Chondrocyte (in vitro differentiated cells): ENCODE measurements at regions not wholly inside any gene's neighbourhood (a gene's known extent, or its start where the extent isn't known, plus 50 kb on each side); places are given as distances from the start of the nearest gene placed in this dataset.

ENCODE experiments used
- DNase-seq: peaks from one replicate; pipeline ENCODE4 v3.0.0; 2021; ENCODE audit warnings: mixed read lengths, low spot score
- H3K27ac Mint-ChIP-seq: one replicate; pipeline ENCODE4 v1.8.0; 2021; ENCODE audit warnings: mild to moderate bottlenecking, moderate library complexity, mixed read lengths; ENCODE audit not compliant: unreplicated experiment
- H3K27me3 Mint-ChIP-seq: 2 replicates; pipeline ENCODE4 v1.8.0; 2021; ENCODE audit warnings: low read depth, mixed read lengths
- H3K36me3 Mint-ChIP-seq: 2 replicates; pipeline ENCODE4 v1.8.0; 2021; ENCODE audit warnings: low read depth, mixed read lengths
- H3K4me1 Mint-ChIP-seq: 2 replicates; pipeline ENCODE4 v1.8.0; 2021; ENCODE audit warnings: low read depth, mild to moderate bottlenecking, mixed read lengths
- H3K4me3 Mint-ChIP-seq: one replicate; pipeline ENCODE4 v1.8.0; 2021; ENCODE audit warnings: mild to moderate bottlenecking, moderate library complexity, mixed read lengths; ENCODE audit not compliant: unreplicated experiment
- H3K9me3 Mint-ChIP-seq: 2 replicates; pipeline ENCODE4 v1.8.0; 2021; ENCODE audit warnings: low read depth, mixed read lengths
- CTCF ChIP-seq: fragments of 200-600 bp; sonication (generic); IDR thresholded peaks from 2 replicates; pipeline ENCODE4 v1.5.0; 2021; ENCODE audit warnings: antibody characterized with exemption, mild to moderate bottlenecking, moderate library complexity

- H3K9me3 Mint-ChIP-seq, result peaks cover 10% of the 10 kb centered on the region
- no peak overlapping the region for H3K4me3 Mint-ChIP-seq
- no peaks in the 10 kb centered on the region for H3K27me3 Mint-ChIP-seq
- peaks cover 37% of the 10 kb centered on the region for H3K4me1 Mint-ChIP-seq
- peak overlapping the region; percentile 94 for H3K27ac Mint-ChIP-seq
- DNase-seq, result no peak
- no peak for TF ChIP-seq CTCF
- peaks cover 4% of the 10 kb centered on the region for H3K36me3 Mint-ChIP-seq
Measured at GRCh38 chr5:43772764-43773477, 169.9 kb downstream of the NNT start.

GRCh38 chr5:43772458-43772763 lies 169.4 kb downstream of the NNT start:
- Mint-ChIP-seq H3K4me1 (peaks cover 37% of the 10 kb centered on the region), H3K9me3 (peaks cover 8% of the 10 kb centered on the region), H3K27me3 (no peaks in the 10 kb centered on the region), H3K4me3 (no peak overlapping the region), H3K36me3 (peaks cover 4% of the 10 kb centered on the region), H3K27ac (peak overlapping the region; percentile 94)
- TF ChIP-seq CTCF, result no peak
- DNase-seq, result no peak

GRCh38 chr5:43771611-43772031 lies 168.6 kb downstream of the NNT start:
- TF ChIP-seq CTCF, result no peak
- H3K4me1 Mint-ChIP-seq, result peaks cover 37% of the 10 kb centered on the region
- H3K36me3 Mint-ChIP-seq, result peaks cover 2% of the 10 kb centered on the region
- peaks cover 7% of the 10 kb centered on the region for H3K9me3 Mint-ChIP-seq
- no peak for DNase-seq
- no peak overlapping the region for H3K27ac Mint-ChIP-seq
- H3K27me3 Mint-ChIP-seq, result no peaks in the 10 kb centered on the region
- no peak overlapping the region for H3K4me3 Mint-ChIP-seq

GRCh38 chr5:43769571-43770355 lies 166.8 kb downstream of the NNT start:
- Mint-ChIP-seq H3K27ac (peak overlapping the region; percentile 66), H3K4me3 (no peak overlapping the region), H3K27me3 (peaks cover 3% of the 10 kb centered on the region), H3K9me3 (peaks cover 3% of the 10 kb centered on the region), H3K4me1 (peaks cover 31% of the 10 kb centered on the region), H3K36me3 (peaks cover 2% of the 10 kb centered on the region)
- no peak for TF ChIP-seq CTCF
- no peak for DNase-seq
